Panc1 (cell line): ENCODE measurements at regions not wholly inside any gene's neighbourhood (a gene's known extent, or its start where the extent isn't known, plus 50 kb on each side); places are given as distances from the start of the nearest gene placed in this dataset.

Experiments used
- ATAC-seq: fragments of 200-7000 bp; cut with Tn5 transposase; 2 replicates; pipeline ENCODE4 v1.9.1; 2020; ENCODE audit warnings: mild to moderate bottlenecking, moderate library complexity
- BruUV-seq: library from RNA; stranded (reverse); fragments of 400-500 nt; replicated peaks from 2 replicates; lab custom pipeline; 2021; lab: Mats Ljungman, UMichigan
- CTCF ChIA-PET: fragments of 300-600 bp; sonication (Branson Sonifier 250); formaldehyde crosslinking; loops from one replicate; lab custom pipeline; 2022; ENCODE audit warnings: antibody characterized with exemption; lab: Charles Lee
- POLR2A ChIA-PET: fragments of 300-600 bp; sonication (Branson Sonifier 250); formaldehyde crosslinking; loops from one replicate; lab custom pipeline; 2022; ENCODE audit warnings: antibody characterized with exemption; lab: Charles Lee
- DNase-seq: peaks from one replicate; pipeline ENCODE4 v3.0.0-alpha.2; 2010; ENCODE audit warnings: low read depth, low spot score
- H3K27ac ChIP-seq: 2 replicates; pipeline ENCODE4 v1.5.1; 2011; ENCODE audit warnings: mild to moderate bottlenecking, low read length, inconsistent platforms
- H3K27me3 ChIP-seq: fragments of 200-500 bp; sonication (Bioruptor generic); 2 replicates; pipeline ENCODE4 v1.6.0; 2014; ENCODE audit warnings: low read length, inconsistent platforms; ENCODE audit not compliant: control insufficient read depth, insufficient read depth
- H3K36me3 ChIP-seq: fragments of 200-500 bp; sonication (Bioruptor generic); 2 replicates; pipeline ENCODE4 v1.5.1; 2014; ENCODE audit warnings: inconsistent platforms, mild to moderate bottlenecking, low read length, moderate library complexity; ENCODE audit not compliant: control insufficient read depth, insufficient read depth
- H3K4me1 ChIP-seq: 2 replicates; pipeline ENCODE4 v1.5.1; 2011; ENCODE audit warnings: inconsistent platforms, mild to moderate bottlenecking, low read length, moderate library complexity; ENCODE audit not compliant: control insufficient read depth, insufficient read depth
- H3K4me3 ChIP-seq, 2 experiments: 2 replicates each; pipeline ENCODE4 v1.5.1; 2011 to 2012; ENCODE audit warnings: low read depth in 2 of 2, low read length in 2 of 2, mild to moderate bottlenecking in 2 of 2, inconsistent platforms in 1 of 2, moderate library complexity in 1 of 2
- H3K9me3 ChIP-seq: fragments of 200-500 bp; sonication (Bioruptor generic); 2 replicates; pipeline ENCODE4 v1.5.1; 2014; ENCODE audit warnings: low read depth, mild to moderate bottlenecking, inconsistent platforms, low read length, moderate library complexity; ENCODE audit not compliant: control insufficient read depth, insufficient read depth
- POLR2AphosphoS5 ChIP-seq: IDR thresholded peaks from 2 replicates; pipeline ENCODE4 v1.6.1; 2012; ENCODE audit warnings: mild to moderate bottlenecking, low read depth, low read length, moderate library complexity
- REST ChIP-seq, 2 experiments: IDR thresholded peaks; 2 replicates each; pipeline ENCODE4 v1.6.1; 2011 to 2012; ENCODE audit warnings: low read depth in 2 of 2, control low read depth in 1 of 2, low read length in 1 of 2, mild to moderate bottlenecking in 1 of 2, moderate library complexity in 1 of 2; ENCODE audit not compliant: insufficient read depth in 1 of 2
- SIN3A ChIP-seq: IDR thresholded peaks from 2 replicates; pipeline ENCODE4 v1.6.1; 2012; ENCODE audit warnings: low read depth, mild to moderate bottlenecking, low read length, moderate library complexity, borderline replicate concordance; ENCODE audit not compliant: insufficient read depth
- TCF7L2 ChIP-seq: IDR thresholded peaks from 2 replicates; pipeline ENCODE4 v1.6.1; 2011; ENCODE audit warnings: mild to moderate bottlenecking, low read depth, low read length, inconsistent platforms
- in situ Hi-C: cut with HindIII; loops from 2 replicates; pipeline ENCODE4 v1.10.0; 2016; ENCODE audit warnings: low sequenced_read_pairs, low pct_unique_long_range_greater_than_20kb
- intact Hi-C: fragments of 100-400 bp; cut with micrococcal nuclease; formaldehyde crosslinking; loops from one replicate; pipeline ENCODE4 v1.10.0; 2022; ENCODE audit not compliant: unreplicated experiment
- TF ChIP-seq, protein P1 (sequence below): fragments of 450-650 bp; IDR thresholded peaks from 2 replicates; pipeline ENCODE4 v1.5.1; 2017; ENCODE audit warnings: mild to moderate bottlenecking

DNA sequence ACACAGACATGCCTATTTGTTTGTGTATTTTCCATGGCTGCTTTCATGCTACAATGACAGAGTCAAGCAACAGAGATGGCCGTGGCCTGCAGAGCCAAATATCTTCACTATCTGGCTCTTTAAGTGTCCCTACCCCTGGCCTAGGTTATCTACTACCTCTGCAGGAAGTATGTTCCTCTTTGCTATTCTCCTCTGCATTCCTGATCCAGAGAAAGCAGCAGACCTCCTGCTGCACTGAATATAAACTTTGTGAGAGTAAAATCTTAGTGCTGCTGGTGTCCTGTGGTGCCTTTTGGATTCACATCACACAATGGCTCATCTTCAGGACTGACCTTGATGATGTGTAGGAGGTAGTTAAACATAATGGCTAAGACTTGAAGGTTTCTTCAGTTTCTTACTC is 233.4 kb downstream of the IPO8 start:
- no peak for TF ChIP-seq SIN3A
- TF ChIP-seq REST (IDR thresholded peaks at IDR 0.05; ENCODE audit: insufficient read depth in 1 of 2, low read depth in 2 of 2, low read length in 1 of 2) = no peak
- TF ChIP-seq, protein P1, sequence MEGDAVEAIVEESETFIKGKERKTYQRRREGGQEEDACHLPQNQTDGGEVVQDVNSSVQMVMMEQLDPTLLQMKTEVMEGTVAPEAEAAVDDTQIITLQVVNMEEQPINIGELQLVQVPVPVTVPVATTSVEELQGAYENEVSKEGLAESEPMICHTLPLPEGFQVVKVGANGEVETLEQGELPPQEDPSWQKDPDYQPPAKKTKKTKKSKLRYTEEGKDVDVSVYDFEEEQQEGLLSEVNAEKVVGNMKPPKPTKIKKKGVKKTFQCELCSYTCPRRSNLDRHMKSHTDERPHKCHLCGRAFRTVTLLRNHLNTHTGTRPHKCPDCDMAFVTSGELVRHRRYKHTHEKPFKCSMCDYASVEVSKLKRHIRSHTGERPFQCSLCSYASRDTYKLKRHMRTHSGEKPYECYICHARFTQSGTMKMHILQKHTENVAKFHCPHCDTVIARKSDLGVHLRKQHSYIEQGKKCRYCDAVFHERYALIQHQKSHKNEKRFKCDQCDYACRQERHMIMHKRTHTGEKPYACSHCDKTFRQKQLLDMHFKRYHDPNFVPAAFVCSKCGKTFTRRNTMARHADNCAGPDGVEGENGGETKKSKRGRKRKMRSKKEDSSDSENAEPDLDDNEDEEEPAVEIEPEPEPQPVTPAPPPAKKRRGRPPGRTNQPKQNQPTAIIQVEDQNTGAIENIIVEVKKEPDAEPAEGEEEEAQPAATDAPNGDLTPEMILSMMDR = no peak
- TF ChIP-seq TCF7L2 = no peak
- TF ChIP-seq POLR2AphosphoS5 = no peak
- H3K4me3 ChIP-seq = no peak overlapping the region
- ATAC-seq = no peak
- no peak overlapping the region for H3K27ac ChIP-seq
- no TSS peak for BruUV-seq
- intact Hi-C loops (no loop called here), in situ Hi-C loops (no loop called here)
- ChIA-PET POLR2A (no interaction called here), CTCF (no interaction called here)
- H3K27me3 ChIP-seq = no peaks in the 10 kb centered on the region
- no peaks in the 10 kb centered on the region for H3K9me3 ChIP-seq
- no peaks in the 10 kb centered on the region for H3K4me1 ChIP-seq
- DNase-seq = no peak
- H3K36me3 ChIP-seq = no peaks in the 10 kb centered on the region

DNA sequence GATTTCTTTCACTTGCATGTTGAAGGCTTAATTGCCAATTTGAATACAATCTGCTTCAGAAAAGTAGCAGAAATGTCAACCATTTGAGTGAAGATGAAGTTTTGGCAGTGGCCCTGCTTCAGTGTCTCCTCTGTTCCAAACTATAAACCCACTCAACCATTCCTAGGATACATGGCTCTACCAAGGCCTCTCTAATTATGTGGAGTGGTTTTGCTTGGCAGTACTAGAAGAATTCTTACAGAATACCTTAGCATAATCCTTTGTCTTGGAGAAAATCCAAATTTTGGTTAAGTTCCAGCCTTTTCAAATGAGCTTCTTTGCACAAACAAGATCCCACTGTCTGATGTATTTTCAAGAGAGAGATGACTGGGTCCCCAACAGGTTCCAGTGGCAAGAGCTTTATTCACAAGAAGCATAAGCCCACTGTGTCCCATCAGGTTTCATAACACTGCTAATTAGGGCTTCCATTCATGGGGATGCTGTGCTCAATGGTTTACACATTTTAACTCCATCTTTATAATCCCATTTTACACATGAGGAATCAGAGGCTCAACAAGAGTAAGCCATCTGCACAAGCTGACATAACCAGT is 234.5 kb downstream of the IPO8 start:
- Histone ChIP-seq H3K9me3 (no peaks in the 10 kb centered on the region), H3K27me3 (no peaks in the 10 kb centered on the region), H3K36me3 (no peaks in the 10 kb centered on the region), H3K27ac (no peak overlapping the region), H3K4me3 (no peak overlapping the region), H3K4me1 (no peaks in the 10 kb centered on the region)
- no TSS peak for BruUV-seq
- CTCF ChIA-PET = no interaction called here
- ATAC-seq = no peak
- intact Hi-C loops (no loop called here), in situ Hi-C loops (no loop called here)
- POLR2A ChIA-PET = no interaction called here
- DNase-seq = no peak
- TF ChIP-seq, protein P1 = no peak
- TF ChIP-seq TCF7L2 (no peak), REST (IDR thresholded peaks at IDR 0.05; ENCODE audit: insufficient read depth in 1 of 2, low read depth in 2 of 2, low read length in 1 of 2) (no peak), POLR2AphosphoS5 (no peak), SIN3A (no peak)
